Mucosa of rectum (tissue), 2 donors: ENCODE measurements at regions not wholly inside any gene's neighbourhood (a gene's known extent, or its start where the extent isn't known, plus 50 kb on each side); places are given as distances from the start of the nearest gene placed in this dataset.

Experiments
- H3K27ac ChIP-seq, 2 donors: one replicate each; pipeline ENCODE4 v1.7.0; 2013; ENCODE audit warnings: inconsistent platforms in 2 of 2, low read depth in 2 of 2, low read length in 2 of 2
- H3K27me3 ChIP-seq, 2 donors: one replicate each; pipeline ENCODE4 v1.7.0; 2013; ENCODE audit warnings: low read length in 2 of 2; ENCODE audit not compliant: control insufficient read depth in 2 of 2, insufficient read depth in 2 of 2
- H3K36me3 ChIP-seq, 2 donors: one replicate each; pipeline ENCODE4 v1.7.0; 2013; ENCODE audit warnings: low read length in 2 of 2; ENCODE audit not compliant: control insufficient read depth in 2 of 2, insufficient read depth in 2 of 2
- H3K4me1 ChIP-seq, 2 donors: one replicate each; pipeline ENCODE4 v1.7.0; 2013; ENCODE audit warnings: low read length in 2 of 2, mild to moderate bottlenecking in 1 of 2; ENCODE audit not compliant: control insufficient read depth in 2 of 2, insufficient read depth in 2 of 2
- H3K4me3 ChIP-seq, 2 donors: one replicate each; pipeline ENCODE4 v1.7.0; 2013; ENCODE audit warnings: low read length in 2 of 2
- H3K9ac ChIP-seq, 2 donors: one replicate each; pipeline ENCODE4 v1.7.0; 2013; ENCODE audit warnings: low read length in 2 of 2, low read depth in 1 of 2, mild to moderate bottlenecking in 1 of 2
- H3K9me3 ChIP-seq, 2 donors: one replicate each; pipeline ENCODE4 v1.7.0; 2013; ENCODE audit warnings: low read length in 2 of 2; ENCODE audit not compliant: control insufficient read depth in 2 of 2
- donor health status: healthy.
- donor health status: Normal muscosa, but diverticular disease.

GRCh38 chr10:33542752-33543505 lies 208.5 kb upstream of the NRP1 start:
- no peak overlapping the region for H3K9ac ChIP-seq
- no peaks in the 10 kb centered on the region for H3K36me3 ChIP-seq
- no peak overlapping the region for H3K4me3 ChIP-seq
- H3K4me1 ChIP-seq, result no peaks in the 10 kb centered on the region
- no peaks in the 10 kb centered on the region for H3K27me3 ChIP-seq
- H3K27ac ChIP-seq, result no peak overlapping the region
- peaks cover 0 to 5% of the 10 kb centered on the region in 2 donors for H3K9me3 ChIP-seq

- H3K9ac ChIP-seq, result no peak overlapping the region
- peaks cover 0 to 5% of the 10 kb centered on the region in 2 donors for H3K9me3 ChIP-seq
- no peaks in the 10 kb centered on the region for H3K36me3 ChIP-seq
- H3K4me1 ChIP-seq, result no peaks in the 10 kb centered on the region
- no peaks in the 10 kb centered on the region for H3K27me3 ChIP-seq
- H3K27ac ChIP-seq, result no peak overlapping the region
- H3K4me3 ChIP-seq, result no peak overlapping the region
These were observed 204.6 kb upstream of the NRP1 start for GRCh38 chr10:33539116-33539515.

GRCh38 chr10:33537066-33537465 lies 202.6 kb upstream of the NRP1 start:
- Histone ChIP-seq H3K27ac (no peak overlapping the region), H3K27me3 (no peaks in the 10 kb centered on the region), H3K36me3 (no peaks in the 10 kb centered on the region), H3K9me3 (no peaks in the 10 kb centered on the region), H3K4me1 (no peaks in the 10 kb centered on the region), H3K4me3 (no peak overlapping the region), H3K9ac (no peak overlapping the region)

- Histone ChIP-seq H3K27ac (no peak overlapping the region), H3K36me3 (no peaks in the 10 kb centered on the region), H3K27me3 (no peaks in the 10 kb centered on the region), H3K4me1 (no peaks in the 10 kb centered on the region), H3K4me3 (no peak overlapping the region), H3K9ac (no peak overlapping the region), H3K9me3 (no peaks in the 10 kb centered on the region)
These were observed 202.0 kb upstream of the NRP1 start for GRCh38 chr10:33536508-33536907.

- H3K36me3 ChIP-seq, result no peaks in the 10 kb centered on the region
- H3K9me3 ChIP-seq, result no peaks in the 10 kb centered on the region
- no peak overlapping the region for H3K9ac ChIP-seq
- H3K4me3 ChIP-seq, result no peak overlapping the region
- no peaks in the 10 kb centered on the region for H3K27me3 ChIP-seq
- no peak overlapping the region for H3K27ac ChIP-seq
- no peaks in the 10 kb centered on the region for H3K4me1 ChIP-seq
These were observed 201.4 kb upstream of the NRP1 start for GRCh38 chr10:33535866-33536265.

- H3K4me1 ChIP-seq, result no peaks in the 10 kb centered on the region
- no peaks in the 10 kb centered on the region for H3K27me3 ChIP-seq
- no peak overlapping the region for H3K4me3 ChIP-seq
- H3K9ac ChIP-seq, result no peak overlapping the region
- no peaks in the 10 kb centered on the region for H3K9me3 ChIP-seq
- no peaks in the 10 kb centered on the region for H3K36me3 ChIP-seq
- no peak overlapping the region for H3K27ac ChIP-seq
These were observed 199.9 kb upstream of the NRP1 start for GRCh38 chr10:33534416-33534815.

GRCh38 chr10:33533612-33534011 lies 199.1 kb upstream of the NRP1 start:
- no peak overlapping the region for H3K9ac ChIP-seq
- H3K27me3 ChIP-seq, result no peaks in the 10 kb centered on the region
- H3K4me1 ChIP-seq, result no peaks in the 10 kb centered on the region
- H3K9me3 ChIP-seq, result no peaks in the 10 kb centered on the region
- no peaks in the 10 kb centered on the region for H3K36me3 ChIP-seq
- no peak overlapping the region for H3K27ac ChIP-seq
- no peak overlapping the region for H3K4me3 ChIP-seq

GRCh38 chr10:33532901-33533300 lies 198.4 kb upstream of the NRP1 start:
- Histone ChIP-seq H3K27ac (no peak overlapping the region), H3K9ac (no peak overlapping the region), H3K27me3 (no peaks in the 10 kb centered on the region), H3K4me3 (no peak overlapping the region), H3K9me3 (no peaks in the 10 kb centered on the region), H3K36me3 (no peaks in the 10 kb centered on the region), H3K4me1 (no peaks in the 10 kb centered on the region)

- H3K9me3 ChIP-seq, result no peaks in the 10 kb centered on the region
- no peaks in the 10 kb centered on the region for H3K4me1 ChIP-seq
- H3K27ac ChIP-seq, result no peak overlapping the region
- no peaks in the 10 kb centered on the region for H3K36me3 ChIP-seq
- H3K9ac ChIP-seq, result no peak overlapping the region
- no peaks in the 10 kb centered on the region for H3K27me3 ChIP-seq
- H3K4me3 ChIP-seq, result no peak overlapping the region
These were observed 194.8 kb upstream of the NRP1 start for GRCh38 chr10:33529234-33529633.

GRCh38 chr10:33524966-33525365 lies 190.5 kb upstream of the NRP1 start:
- H3K9me3 ChIP-seq, result no peaks in the 10 kb centered on the region
- H3K27ac ChIP-seq, result no peak overlapping the region

More at GRCh38 chr10:33524966-33525365, 190.5 kb upstream of the NRP1 start:
- Histone ChIP-seq H3K4me1 (no peaks in the 10 kb centered on the region), H3K4me3 (no peak overlapping the region), H3K9ac (no peak overlapping the region), H3K36me3 (no peaks in the 10 kb centered on the region), H3K27me3 (peaks cover 0 to 3% of the 10 kb centered on the region in 2 donors)
